Natural killer cell treated with Interleukin-12 subunit alpha and Interleukin-12 subunit beta and Interleukin-15 and Interleukin-18, amount 100 ng/mL, for 72 hours (primary cell): ENCODE measurements at regions not wholly inside any gene's neighbourhood (a gene's known extent, or its start where the extent isn't known, plus 50 kb on each side); places are given as distances from the start of the nearest gene placed in this dataset.
"Not testable (repeated sequence)": the region's sequence is repeated elsewhere in the genome, so short reads cannot be mapped to it uniquely, and the experiment has no call there.

Source experiments
- ATAC-seq, 2 donors: fragments of 150-1000 bp; cut with Tn5 transposase in 1 of 2; sonication (Bioruptor Pico), chemical (Tn5 transposase) in 1 of 2; 2 replicates each; pipeline ENCODE4 v1.10.0; 2021
- DNase-seq: peaks from one replicate; pipeline ENCODE4 v3.0.0; 2022; ENCODE audit warnings: low spot score
- H3K27ac Mint-ChIP-seq, 2 donors: 1 replicate in 1 of 2; 2 replicates in 1 of 2; pipeline ENCODE4 v1.8.0; 2022; ENCODE audit warnings: mixed read lengths in 2 of 2, mild to moderate bottlenecking in 1 of 2, moderate library complexity in 1 of 2
- H3K27me3 Mint-ChIP-seq, 2 donors: 1 replicate in 1 of 2; 2 replicates in 1 of 2; pipeline ENCODE4 v1.8.0; 2022; ENCODE audit warnings: mixed read lengths in 2 of 2
- H3K36me3 Mint-ChIP-seq: one replicate; pipeline ENCODE4 v1.8.0; 2022; ENCODE audit warnings: mixed read lengths
- H3K4me1 Mint-ChIP-seq, 2 donors: 1 replicate in 1 of 2; 2 replicates in 1 of 2; pipeline ENCODE4 v1.8.0; 2022; ENCODE audit warnings: low read depth in 2 of 2, mixed read lengths in 2 of 2, mild to moderate bottlenecking in 1 of 2
- H3K4me3 Mint-ChIP-seq: one replicate; pipeline ENCODE4 v1.8.0; 2022; ENCODE audit warnings: mixed read lengths
- H3K9me3 Mint-ChIP-seq: 2 replicates; pipeline ENCODE4 v1.8.0; 2022; ENCODE audit warnings: mixed read lengths

DNA sequence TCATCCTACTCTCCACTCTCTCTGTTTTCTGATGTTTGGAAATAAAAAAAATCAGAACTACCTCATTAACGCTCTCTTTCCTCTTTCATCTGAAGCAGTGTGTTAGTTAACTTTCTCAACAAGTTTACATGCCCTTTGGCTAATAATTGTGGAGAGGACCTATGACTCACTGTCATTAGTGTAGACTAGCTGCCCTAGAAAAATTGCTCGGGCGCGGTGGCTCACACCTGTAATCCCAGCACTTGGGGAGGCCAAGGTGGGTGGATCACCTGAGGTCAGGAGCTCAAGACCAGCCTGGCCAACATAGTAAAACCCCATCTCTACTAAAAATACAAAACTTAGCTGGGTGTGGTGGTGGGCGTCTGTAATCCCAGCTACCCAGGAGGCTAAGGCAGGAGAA lies 94.5 kb upstream of the DPP6 start:
- not testable (repeated sequence) for DNase-seq, H3K27ac Mint-ChIP-seq, H3K4me3 Mint-ChIP-seq, H3K9me3 Mint-ChIP-seq, H3K36me3 Mint-ChIP-seq, ATAC-seq, H3K27me3 Mint-ChIP-seq, H3K4me1 Mint-ChIP-seq

DNA sequence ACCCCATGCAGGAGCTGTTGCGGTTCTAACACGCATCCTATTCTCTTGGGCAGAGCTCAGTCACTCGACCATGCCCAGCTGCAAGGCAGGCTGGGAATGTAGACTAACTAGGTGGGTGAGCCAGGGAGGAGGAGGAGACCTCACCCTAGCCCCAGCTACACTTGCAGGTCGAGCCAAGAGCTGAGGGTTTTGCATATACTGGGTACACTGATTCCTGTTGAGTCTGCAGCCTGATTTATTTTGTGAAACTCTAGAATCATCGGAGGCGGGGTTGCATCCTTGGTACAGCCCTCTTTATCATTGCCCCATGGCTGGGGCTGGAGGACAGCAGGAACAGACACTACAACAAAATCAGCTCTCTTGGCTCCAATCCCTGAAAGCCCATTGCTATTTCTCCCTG lies 93.8 kb upstream of the DPP6 start:
- not testable (repeated sequence) for DNase-seq, H3K4me1 Mint-ChIP-seq, H3K27ac Mint-ChIP-seq, H3K27me3 Mint-ChIP-seq, H3K9me3 Mint-ChIP-seq, ATAC-seq, H3K4me3 Mint-ChIP-seq, H3K36me3 Mint-ChIP-seq

DNA sequence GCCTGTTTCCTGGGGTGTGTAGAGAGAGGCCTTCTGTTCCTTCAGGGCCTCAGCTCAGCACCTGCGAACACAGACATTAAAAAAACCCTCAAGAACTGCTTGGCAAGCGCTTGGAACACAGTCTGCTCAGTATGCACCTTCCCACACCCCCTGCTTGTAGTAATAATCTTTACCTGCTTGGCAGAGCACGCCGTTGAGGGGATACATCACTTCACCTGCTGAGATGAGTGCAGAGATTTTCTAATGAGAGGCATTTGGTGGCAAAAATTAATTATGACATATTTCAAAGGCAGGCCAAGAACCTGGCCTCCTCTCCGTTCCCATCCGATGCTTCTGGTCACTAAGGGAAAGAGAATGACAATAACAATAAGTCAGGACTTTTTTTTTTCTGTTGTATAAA lies 93.4 kb upstream of the DPP6 start:
- not testable (repeated sequence) for DNase-seq, H3K27ac Mint-ChIP-seq, ATAC-seq, H3K36me3 Mint-ChIP-seq, H3K27me3 Mint-ChIP-seq, H3K4me1 Mint-ChIP-seq, H3K9me3 Mint-ChIP-seq, H3K4me3 Mint-ChIP-seq

DNA sequence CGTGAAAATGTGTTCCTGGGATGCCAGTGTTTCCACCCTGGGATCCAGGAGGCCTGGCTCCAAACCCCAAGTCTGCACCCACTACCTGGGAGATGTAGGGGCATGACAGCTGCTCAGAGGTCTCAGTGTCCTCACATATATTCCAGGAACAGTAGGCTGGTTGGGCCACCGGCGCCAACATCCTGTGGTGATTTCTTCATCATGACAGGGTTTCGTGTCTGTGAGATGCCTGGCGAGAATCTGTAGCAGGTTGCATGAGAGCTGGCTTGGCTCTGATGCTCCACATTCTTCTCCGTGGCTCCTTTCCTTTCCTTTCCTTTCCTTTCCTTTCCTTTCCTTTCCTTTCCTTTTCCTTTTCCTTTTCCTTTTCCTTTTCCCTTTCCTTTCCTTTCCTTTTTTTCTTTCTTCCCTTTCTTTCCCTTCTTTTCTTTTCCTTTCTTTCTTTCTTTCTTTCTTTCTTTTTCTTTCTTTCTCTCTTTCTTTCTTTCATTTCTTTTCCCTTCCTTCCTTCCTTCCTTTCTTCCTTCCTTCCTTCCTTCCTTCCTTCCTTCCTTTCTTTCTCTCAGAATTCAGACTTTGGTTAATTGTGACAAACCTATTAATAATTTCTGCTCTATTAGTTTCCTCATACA lies 87.6 kb upstream of the DPP6 start:
- H3K27me3 Mint-ChIP-seq: not testable (repeated sequence)

DNA sequence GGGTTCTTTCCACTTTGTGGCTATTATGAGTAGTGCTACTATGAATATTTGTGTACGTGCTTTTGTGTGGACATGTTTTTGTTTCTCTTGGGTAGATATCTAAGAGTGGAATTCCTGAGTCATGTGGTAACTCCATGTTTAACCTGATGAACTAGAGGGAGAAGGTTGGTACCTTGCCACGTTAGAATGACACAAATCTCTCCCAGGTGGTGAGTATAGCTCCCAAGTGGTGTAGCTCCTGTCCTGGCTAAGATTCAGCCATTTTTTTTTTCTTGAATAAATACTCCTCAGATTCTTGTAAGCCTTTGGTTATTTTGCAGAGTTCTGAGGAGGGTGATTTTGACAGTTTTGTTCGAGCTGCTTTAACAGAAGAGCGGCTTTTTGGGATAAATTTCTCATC lies 83.2 kb upstream of the DPP6 start:
- H3K36me3 Mint-ChIP-seq, H3K9me3 Mint-ChIP-seq: not testable (repeated sequence)

More for the DNA sequence above, 87.6 kb upstream of the DPP6 start:
- H3K36me3 Mint-ChIP-seq, DNase-seq, H3K4me3 Mint-ChIP-seq, H3K9me3 Mint-ChIP-seq, ATAC-seq, H3K27ac Mint-ChIP-seq, H3K4me1 Mint-ChIP-seq: not testable (repeated sequence)

DNA sequence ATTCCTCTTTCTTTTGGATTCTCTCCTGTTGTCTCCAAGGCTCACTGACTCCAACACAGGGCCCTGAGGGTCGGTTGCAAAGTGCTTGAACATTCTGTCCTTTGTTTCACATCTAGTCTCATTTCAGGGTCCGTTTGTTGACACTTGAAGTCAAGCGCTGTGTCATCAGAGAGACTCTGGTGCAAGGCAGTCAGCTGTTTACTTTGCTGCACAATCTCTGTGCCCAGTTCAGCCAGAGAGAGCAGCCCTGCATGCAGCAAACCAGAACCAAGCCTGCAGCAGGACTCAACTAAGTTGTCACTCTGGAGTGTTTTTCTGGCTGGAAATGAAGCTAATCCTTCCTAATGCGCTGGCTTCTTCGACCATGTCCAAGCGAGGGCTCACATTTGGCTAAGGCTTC lies 77.6 kb upstream of the DPP6 start:
- not testable (repeated sequence) for DNase-seq, H3K27ac Mint-ChIP-seq, H3K36me3 Mint-ChIP-seq, H3K4me3 Mint-ChIP-seq, H3K4me1 Mint-ChIP-seq, H3K9me3 Mint-ChIP-seq, ATAC-seq, H3K27me3 Mint-ChIP-seq

More for the DNA sequence above, 83.2 kb upstream of the DPP6 start:
- not testable (repeated sequence) for H3K4me1 Mint-ChIP-seq, DNase-seq, H3K27me3 Mint-ChIP-seq, ATAC-seq, H3K4me3 Mint-ChIP-seq, H3K27ac Mint-ChIP-seq

DNA sequence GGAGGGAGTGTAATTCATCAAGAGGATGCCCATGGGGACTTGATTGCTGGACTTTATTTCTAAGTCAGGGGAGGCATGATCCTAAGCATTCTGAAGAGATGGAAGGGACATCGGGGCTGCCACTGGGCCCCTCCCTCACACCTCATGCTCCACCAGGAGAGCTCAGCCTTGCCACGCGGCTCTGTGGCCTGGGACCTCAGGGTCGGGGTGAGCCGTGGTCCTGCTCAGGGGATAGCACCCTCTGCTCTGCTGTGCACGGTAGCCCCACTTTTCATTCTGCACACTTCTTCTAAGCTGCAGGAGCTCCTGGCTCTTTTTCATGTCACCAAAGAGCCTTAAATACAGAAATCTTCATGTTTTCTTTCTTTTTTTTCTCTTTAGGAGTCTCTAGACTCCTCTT lies 75.5 kb upstream of the DPP6 start:
- not testable (repeated sequence) for DNase-seq, ATAC-seq, H3K4me3 Mint-ChIP-seq, H3K4me1 Mint-ChIP-seq, H3K27ac Mint-ChIP-seq, H3K36me3 Mint-ChIP-seq, H3K27me3 Mint-ChIP-seq
- H3K9me3 Mint-ChIP-seq: peaks cover 19% of the 10 kb centered on the region

DNA sequence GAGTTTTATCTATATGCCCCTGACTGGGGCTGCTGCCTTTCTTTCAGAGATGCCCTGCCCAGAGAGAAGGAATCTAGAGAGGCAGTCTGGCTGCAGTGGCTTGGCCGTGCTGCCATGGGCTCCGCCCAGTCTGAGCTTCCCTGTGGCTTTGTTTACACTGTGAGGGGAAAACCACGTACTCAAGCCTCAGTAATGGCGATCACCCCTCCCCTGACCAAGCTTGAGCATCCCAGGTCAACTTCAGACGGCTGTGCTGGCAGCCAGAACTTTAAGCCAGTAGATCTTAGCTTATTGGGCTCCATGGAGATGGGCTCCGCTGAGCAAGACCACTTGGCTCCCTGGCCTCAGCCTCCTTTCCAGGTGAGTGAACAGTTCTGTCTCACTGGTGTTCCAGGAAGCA lies 69.0 kb upstream of the DPP6 start:
- ATAC-seq, H3K27me3 Mint-ChIP-seq, DNase-seq, H3K27ac Mint-ChIP-seq, H3K36me3 Mint-ChIP-seq, H3K4me1 Mint-ChIP-seq, H3K4me3 Mint-ChIP-seq: not testable (repeated sequence)
- H3K9me3 Mint-ChIP-seq: peaks cover 25% of the 10 kb centered on the region

DNA sequence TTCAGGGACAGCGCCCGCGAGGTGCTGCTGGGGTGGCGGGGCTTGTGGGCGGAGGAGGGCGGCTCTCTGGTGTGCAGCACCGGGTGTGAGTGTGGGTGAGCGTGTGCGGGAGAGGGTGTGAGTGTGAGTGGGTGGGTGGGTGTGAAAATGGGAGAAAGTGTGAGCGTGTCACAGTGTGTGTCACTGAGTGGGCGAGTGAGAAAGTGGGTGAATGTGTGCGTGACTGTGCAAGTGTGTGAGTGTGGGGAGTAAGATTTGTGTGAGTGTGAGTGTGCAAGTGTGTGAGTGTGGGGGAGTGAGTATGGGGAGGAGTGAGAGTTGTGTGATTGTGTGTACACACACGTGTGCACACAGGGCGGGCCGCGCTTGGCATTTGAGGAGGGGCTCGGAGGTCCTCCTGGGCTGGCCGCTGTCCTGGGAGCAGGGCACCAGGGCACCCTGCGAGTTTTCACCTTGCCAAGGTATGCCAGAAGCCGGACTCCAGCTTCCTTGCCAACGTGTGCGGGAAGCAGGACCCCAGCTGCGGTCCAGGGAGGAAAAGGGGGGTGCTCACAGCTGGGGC lies 63.1 kb upstream of the DPP6 start:
- ATAC-seq: peak; percentile 52 to 55
- not testable (repeated sequence) for H3K27me3 Mint-ChIP-seq

DNA sequence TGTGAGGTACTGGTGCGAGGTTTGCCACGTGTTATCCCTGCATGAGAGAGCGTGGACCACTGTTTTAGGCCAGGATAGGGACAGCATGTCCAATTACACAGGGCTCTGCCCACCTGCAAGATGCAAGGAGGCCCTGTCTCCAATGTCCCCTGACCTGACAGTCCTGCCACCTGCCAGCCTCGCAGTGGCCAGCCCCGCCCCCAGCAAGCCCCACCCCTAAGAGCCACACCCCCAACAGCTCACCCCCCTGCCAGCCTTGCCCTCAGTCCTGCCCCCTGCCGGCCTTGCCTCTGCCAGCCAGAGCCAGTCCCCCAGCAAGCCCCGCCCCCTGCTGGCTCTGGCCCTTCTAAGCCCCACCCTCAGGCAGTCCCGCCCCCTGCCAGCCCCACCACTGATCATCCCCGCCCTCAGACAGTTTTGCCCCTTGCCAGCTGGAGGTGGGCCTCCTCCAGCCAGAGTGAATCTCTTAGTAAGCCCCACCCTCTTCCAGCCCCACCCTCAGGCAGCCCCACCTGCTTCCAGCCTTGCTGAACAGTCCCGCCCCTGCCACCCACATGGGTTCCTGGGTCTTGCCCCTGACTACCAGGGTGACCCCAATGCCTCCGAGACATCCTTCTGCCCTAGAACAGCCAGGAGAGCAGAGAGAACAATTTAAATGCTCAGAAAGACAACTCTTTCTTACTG lies 62.3 kb upstream of the DPP6 start:
- peaks cover 13% of the 10 kb centered on the region for H3K9me3 Mint-ChIP-seq
- not testable (repeated sequence) for H3K27ac Mint-ChIP-seq, H3K27me3 Mint-ChIP-seq, H3K36me3 Mint-ChIP-seq, DNase-seq, H3K4me3 Mint-ChIP-seq, H3K4me1 Mint-ChIP-seq
- ATAC-seq: peak in 1 of 2 donors; percentile 48

More for the DNA sequence above, 63.1 kb upstream of the DPP6 start:
- DNase-seq, H3K27ac Mint-ChIP-seq, H3K36me3 Mint-ChIP-seq, H3K4me1 Mint-ChIP-seq, H3K4me3 Mint-ChIP-seq: not testable (repeated sequence)
- peaks cover 16% of the 10 kb centered on the region for H3K9me3 Mint-ChIP-seq

DNA sequence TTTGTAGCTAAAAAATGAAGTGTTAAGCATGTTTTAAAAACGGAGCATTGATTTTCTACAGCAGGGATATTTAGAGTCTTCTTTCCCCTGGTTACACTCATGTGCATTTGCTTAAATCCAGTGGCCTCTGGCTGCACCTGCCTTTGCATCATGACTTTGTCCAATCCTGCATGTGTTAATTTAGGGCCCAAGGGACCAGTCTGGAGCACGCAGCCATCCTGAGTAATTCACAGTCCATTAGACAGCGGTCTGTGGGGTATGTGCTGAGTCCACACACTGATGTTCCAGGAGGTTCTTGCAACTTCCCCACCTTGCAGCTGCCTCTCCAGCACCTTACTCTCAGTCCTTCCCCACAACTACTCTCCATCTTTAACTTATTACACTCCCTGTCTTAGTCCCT lies 60.7 kb upstream of the DPP6 start:
- not testable (repeated sequence) for DNase-seq, H3K27me3 Mint-ChIP-seq, H3K27ac Mint-ChIP-seq, H3K4me1 Mint-ChIP-seq, H3K9me3 Mint-ChIP-seq, H3K36me3 Mint-ChIP-seq, H3K4me3 Mint-ChIP-seq, ATAC-seq

DNA sequence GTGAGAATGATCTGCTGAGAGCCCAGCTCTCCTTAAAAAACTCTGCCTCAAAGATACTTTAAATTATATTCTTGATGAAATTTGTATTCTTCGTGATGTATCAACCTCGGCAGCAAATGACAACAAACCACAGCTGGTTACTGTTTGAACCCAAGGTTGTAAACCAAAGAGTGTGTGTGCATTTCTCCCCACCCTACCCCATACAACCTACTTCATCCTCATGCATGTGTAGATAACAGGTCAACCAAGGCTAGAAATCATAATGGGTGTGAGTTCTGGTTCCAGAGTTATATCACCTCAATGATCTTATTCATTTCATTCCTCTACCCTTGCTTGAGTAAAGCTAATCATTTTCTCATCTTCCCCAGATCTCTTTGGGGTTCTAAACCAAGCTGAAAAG lies 58.8 kb upstream of the DPP6 start:
- not testable (repeated sequence) for H3K27me3 Mint-ChIP-seq, H3K27ac Mint-ChIP-seq, H3K4me1 Mint-ChIP-seq, ATAC-seq, H3K4me3 Mint-ChIP-seq, H3K36me3 Mint-ChIP-seq, DNase-seq
- H3K9me3 Mint-ChIP-seq: peaks cover 10% of the 10 kb centered on the region

DNA sequence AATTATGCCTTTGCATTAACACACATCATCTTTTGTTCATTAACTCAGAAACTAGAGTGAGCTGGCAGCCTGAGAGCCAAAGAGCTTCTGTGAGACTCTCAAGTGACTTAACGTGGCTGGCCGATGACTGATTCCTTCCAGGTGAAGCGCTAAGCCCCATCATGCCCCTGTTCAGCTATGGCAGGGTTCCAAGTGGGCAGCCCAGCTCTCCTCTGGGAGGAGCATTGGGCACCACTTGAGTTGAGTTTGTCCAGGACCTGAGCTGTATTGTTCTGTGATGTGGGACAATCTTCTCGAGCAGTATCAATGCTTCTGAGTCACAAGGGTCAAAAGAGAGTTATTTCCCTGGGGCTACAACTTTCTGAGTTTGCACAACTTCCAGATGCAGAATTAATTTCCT lies 53.3 kb upstream of the DPP6 start:
- DNase-seq, H3K4me1 Mint-ChIP-seq, H3K4me3 Mint-ChIP-seq, H3K27me3 Mint-ChIP-seq, H3K9me3 Mint-ChIP-seq, H3K36me3 Mint-ChIP-seq, H3K27ac Mint-ChIP-seq, ATAC-seq: not testable (repeated sequence)
